Smooth muscle cell (in vitro differentiated cells): ENCODE measurements at regions not wholly inside any gene's neighbourhood (a gene's known extent, or its start where the extent isn't known, plus 50 kb on each side); places are given as distances from the start of the nearest gene placed in this dataset.

Experiments
- DNase-seq: peaks from one replicate; lab custom pipeline; 2025; ENCODE audit not compliant: unreplicated experiment; lab: John Stamatoyannopoulos, UW
- H2AFZ ChIP-seq: fragments of 200-600 bp; sonication (generic); 2 replicates; pipeline ENCODE4 v1.6.0; 2016; ENCODE audit warnings: antibody characterized with exemption, low read depth, mild to moderate bottlenecking
- H3F3A ChIP-seq: fragments of 200-600 bp; sonication (generic); 2 replicates; pipeline ENCODE4 v1.6.0; 2017; ENCODE audit warnings: antibody characterized with exemption, low read depth
- H3K27ac ChIP-seq: fragments of 200-600 bp; sonication (generic); 2 replicates; pipeline ENCODE4 v1.5.1; 2016; ENCODE audit warnings: low read depth, mild to moderate bottlenecking
- H3K27me3 ChIP-seq: fragments of 200-600 bp; sonication (generic); 2 replicates; pipeline ENCODE4 v1.6.1; 2016; ENCODE audit warnings: low read depth, mild to moderate bottlenecking
- H3K36me3 ChIP-seq: fragments of 200-600 bp; sonication (generic); 2 replicates; pipeline ENCODE4 v1.5.1; 2016; ENCODE audit warnings: low read depth
- H3K4me1 ChIP-seq: fragments of 200-600 bp; sonication (generic); 2 replicates; pipeline ENCODE4 v1.5.1; 2016; ENCODE audit warnings: low read depth
- H3K4me2 ChIP-seq: fragments of 200-600 bp; sonication (generic); 2 replicates; pipeline ENCODE4 v1.6.0; 2016; ENCODE audit warnings: mild to moderate bottlenecking
- H3K4me3 ChIP-seq: fragments of 200-600 bp; sonication (generic); 2 replicates; pipeline ENCODE4 v1.5.1; 2016; ENCODE audit warnings: mild to moderate bottlenecking
- H3K79me2 ChIP-seq: fragments of 200-600 bp; sonication (generic); 2 replicates; pipeline ENCODE4 v1.6.0; 2016; ENCODE audit warnings: low read depth, mild to moderate bottlenecking
- H3K9ac ChIP-seq: fragments of 200-600 bp; sonication (generic); 2 replicates; pipeline ENCODE4 v1.6.0; 2016; ENCODE audit warnings: low read depth
- H3K9me3 ChIP-seq: fragments of 200-600 bp; sonication (generic); replicated peaks from 2 replicates; pipeline ENCODE4 v1.5.1; 2016; ENCODE audit warnings: low read depth
- H4K20me1 ChIP-seq: fragments of 200-600 bp; sonication (generic); 2 replicates; pipeline ENCODE4 v1.6.0; 2016; ENCODE audit warnings: low read depth
- CTCF ChIP-seq: fragments of 200-600 bp; sonication (generic); IDR thresholded peaks from 2 replicates; pipeline ENCODE4 v1.5.1; 2017; ENCODE audit warnings: borderline replicate concordance, mild to moderate bottlenecking, antibody characterized with exemption; ENCODE audit not compliant: insufficient read depth, poor library complexity, severe bottlenecking
- WGBS: methylation state at CpG from one replicate; pipeline ENCODE4 v1.1.7; 2016; ENCODE audit warnings: low lambda C conversion rate; 5-methylcytosine and 5-hydroxymethylcytosine counted together

DNA sequence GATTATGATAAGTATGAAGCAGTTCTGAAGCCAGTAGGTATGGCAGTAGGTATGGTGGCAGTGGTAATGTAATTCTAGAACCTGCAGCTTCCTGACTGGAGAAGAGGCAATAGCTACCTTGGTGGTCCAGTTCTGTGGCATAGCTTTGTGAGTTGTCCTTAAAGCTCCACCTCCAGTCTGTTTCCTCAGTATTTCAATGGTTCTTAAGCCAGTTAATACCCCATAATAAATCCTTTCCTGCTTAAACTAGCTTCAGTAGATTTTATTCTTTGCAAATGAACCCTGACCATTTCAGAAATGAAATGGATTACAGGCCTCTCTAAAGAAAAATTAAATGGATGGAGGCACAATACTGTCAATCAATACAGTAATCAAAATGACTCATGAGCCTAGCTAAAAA lies 117.8 kb upstream of the KRAS start:
- no peak overlapping the region for H3K9ac ChIP-seq
- H3K4me3 ChIP-seq: no peak overlapping the region
- no peaks in the 10 kb centered on the region for H3K79me2 ChIP-seq
- no peaks in the 10 kb centered on the region for H3K9me3 ChIP-seq
- H3K27me3 ChIP-seq: no peaks in the 10 kb centered on the region
- H3K4me2 ChIP-seq: no peak overlapping the region
- no peaks in the 10 kb centered on the region for H3F3A ChIP-seq
- no peaks in the 10 kb centered on the region for H4K20me1 ChIP-seq
- no peak overlapping the region for H2AFZ ChIP-seq
- H3K36me3 ChIP-seq: no peaks in the 10 kb centered on the region
- H3K27ac ChIP-seq: no peak overlapping the region
- TF ChIP-seq CTCF: no peak
- DNase-seq: no peak
- peaks cover 13% of the 10 kb centered on the region for H3K4me1 ChIP-seq

- Histone ChIP-seq H3K9me3 (no peaks in the 10 kb centered on the region), H3K79me2 (no peaks in the 10 kb centered on the region), H3K4me3 (no peak overlapping the region), H3K27me3 (no peaks in the 10 kb centered on the region), H3F3A (peaks cover 4% of the 10 kb centered on the region), H4K20me1 (no peaks in the 10 kb centered on the region), H3K36me3 (no peaks in the 10 kb centered on the region), H3K27ac (no peak overlapping the region), H2AFZ (no peak overlapping the region), H3K4me1 (peaks cover 5% of the 10 kb centered on the region), H3K9ac (no peak overlapping the region), H3K4me2 (no peak overlapping the region)
- 89% methylated on average over 3 of the region's 3 CpGs for WGBS
- no peak for DNase-seq
- no peak for TF ChIP-seq CTCF
Measured at GRCh38 chr12:25366122-25366521, 115.4 kb upstream of the KRAS start.

- Histone ChIP-seq H3K9ac (no peak overlapping the region), H3K9me3 (no peaks in the 10 kb centered on the region), H3K4me2 (no peak overlapping the region), H3K4me3 (no peak overlapping the region), H3F3A (peaks cover 4% of the 10 kb centered on the region), H3K79me2 (no peaks in the 10 kb centered on the region), H3K27me3 (no peaks in the 10 kb centered on the region), H4K20me1 (no peaks in the 10 kb centered on the region), H3K27ac (no peak overlapping the region), H3K36me3 (no peaks in the 10 kb centered on the region), H2AFZ (no peak overlapping the region), H3K4me1 (peaks cover 5% of the 10 kb centered on the region)
- WGBS: 46% methylated on average over 3 of the region's 3 CpGs
- DNase-seq: no peak
- TF ChIP-seq CTCF: no peak
Measured at GRCh38 chr12:25365340-25365730, 114.6 kb upstream of the KRAS start.

DNA sequence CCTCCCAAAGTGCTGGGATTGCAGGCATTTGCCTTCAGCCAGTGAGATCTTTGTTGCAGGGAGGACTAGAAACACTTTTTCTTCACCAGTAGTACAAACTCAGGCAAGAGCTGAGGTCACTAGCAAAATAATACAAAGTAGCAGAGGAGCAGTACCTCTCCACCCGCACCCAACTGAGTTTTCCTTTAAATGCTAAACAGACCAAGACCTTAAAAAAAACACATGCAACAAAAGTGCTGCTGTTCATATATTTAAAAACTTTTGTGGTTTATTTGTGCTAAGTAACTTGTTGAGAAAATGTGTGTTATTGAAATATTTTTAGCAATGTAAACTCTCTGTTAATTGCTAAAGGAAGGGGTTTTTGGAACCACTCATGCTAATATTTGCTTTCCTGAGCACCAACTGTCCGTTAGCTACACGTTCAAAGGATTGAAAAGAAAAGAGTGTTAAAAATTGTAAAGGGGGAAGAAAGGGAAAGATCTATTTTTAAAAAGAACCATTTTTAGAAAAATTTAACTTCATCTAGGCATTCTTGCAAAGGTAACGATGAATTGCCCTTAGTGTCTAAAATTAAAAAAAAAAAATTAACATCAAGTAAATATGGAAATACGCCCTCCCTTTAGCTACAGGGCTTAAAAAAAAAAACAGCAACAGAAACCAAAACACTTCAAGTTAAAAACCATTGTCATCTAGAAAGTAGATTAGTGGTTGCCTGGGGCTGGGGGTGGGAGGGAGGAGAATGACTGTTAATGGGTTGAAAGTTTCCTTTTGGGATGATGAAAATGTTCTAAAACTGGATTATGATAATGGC lies 114.0 kb upstream of the KRAS start:
- Histone ChIP-seq H3K9ac (no peak overlapping the region), H3K4me3 (no peak overlapping the region), H3K9me3 (no peaks in the 10 kb centered on the region), H3K4me1 (peaks cover 5% of the 10 kb centered on the region), H3K27ac (no peak overlapping the region), H3F3A (peaks cover 4% of the 10 kb centered on the region), H4K20me1 (no peaks in the 10 kb centered on the region), H2AFZ (no peak overlapping the region), H3K36me3 (no peaks in the 10 kb centered on the region), H3K27me3 (no peaks in the 10 kb centered on the region), H3K4me2 (no peak overlapping the region), H3K79me2 (no peaks in the 10 kb centered on the region)
- no peak for TF ChIP-seq CTCF
- WGBS: 72% methylated on average over 5 of the region's 5 CpGs
- no peak for DNase-seq
